ENCODE measurements at regions not wholly inside any gene's neighbourhood (a gene's known extent, or its start where the extent isn't known, plus 50 kb on each side); places are given as distances from the start of the nearest gene placed in this dataset.

DNA sequence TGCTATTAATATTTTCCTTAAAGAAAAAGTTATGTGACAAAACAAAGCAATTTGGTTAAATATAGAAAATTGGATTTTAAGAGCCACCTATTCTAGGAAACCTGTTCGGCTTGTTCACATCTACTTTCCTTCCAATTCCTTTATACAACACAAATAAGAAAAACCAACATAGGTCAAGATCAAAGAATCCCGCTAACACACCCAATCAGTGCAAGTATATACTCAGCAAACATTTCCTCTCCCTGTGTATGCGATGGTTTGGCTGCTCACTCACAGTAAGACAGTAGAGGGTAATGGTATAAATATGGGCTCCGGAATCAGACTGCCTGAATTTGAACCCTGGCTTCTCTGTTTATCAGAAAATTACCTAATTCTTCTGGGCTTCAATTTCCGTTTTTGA is 757.5 kb upstream of the ZNF608 start:
- no peaks in the 10 kb centered on the region for H3K27me3 Mint-ChIP-seq (ENCODE audit: low read depth)
- TF ChIP-seq, protein P1, sequence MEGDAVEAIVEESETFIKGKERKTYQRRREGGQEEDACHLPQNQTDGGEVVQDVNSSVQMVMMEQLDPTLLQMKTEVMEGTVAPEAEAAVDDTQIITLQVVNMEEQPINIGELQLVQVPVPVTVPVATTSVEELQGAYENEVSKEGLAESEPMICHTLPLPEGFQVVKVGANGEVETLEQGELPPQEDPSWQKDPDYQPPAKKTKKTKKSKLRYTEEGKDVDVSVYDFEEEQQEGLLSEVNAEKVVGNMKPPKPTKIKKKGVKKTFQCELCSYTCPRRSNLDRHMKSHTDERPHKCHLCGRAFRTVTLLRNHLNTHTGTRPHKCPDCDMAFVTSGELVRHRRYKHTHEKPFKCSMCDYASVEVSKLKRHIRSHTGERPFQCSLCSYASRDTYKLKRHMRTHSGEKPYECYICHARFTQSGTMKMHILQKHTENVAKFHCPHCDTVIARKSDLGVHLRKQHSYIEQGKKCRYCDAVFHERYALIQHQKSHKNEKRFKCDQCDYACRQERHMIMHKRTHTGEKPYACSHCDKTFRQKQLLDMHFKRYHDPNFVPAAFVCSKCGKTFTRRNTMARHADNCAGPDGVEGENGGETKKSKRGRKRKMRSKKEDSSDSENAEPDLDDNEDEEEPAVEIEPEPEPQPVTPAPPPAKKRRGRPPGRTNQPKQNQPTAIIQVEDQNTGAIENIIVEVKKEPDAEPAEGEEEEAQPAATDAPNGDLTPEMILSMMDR (conservative IDR thresholded peaks at IDR 0.05) = no peak
- H3K4me1 Mint-ChIP-seq = peaks cover 18% of the 10 kb centered on the region
- no peak for DNase-seq (ENCODE audit: low read depth, low spot score)
- H3K27ac Mint-ChIP-seq (ENCODE audit: unreplicated experiment) = no peak overlapping the region
- peaks cover 4% of the 10 kb centered on the region for H3K9me3 Mint-ChIP-seq
- no peaks in the 10 kb centered on the region for H3K36me3 Mint-ChIP-seq (ENCODE audit: low read depth)
- no peak overlapping the region for H3K4me3 Mint-ChIP-seq

DNA sequence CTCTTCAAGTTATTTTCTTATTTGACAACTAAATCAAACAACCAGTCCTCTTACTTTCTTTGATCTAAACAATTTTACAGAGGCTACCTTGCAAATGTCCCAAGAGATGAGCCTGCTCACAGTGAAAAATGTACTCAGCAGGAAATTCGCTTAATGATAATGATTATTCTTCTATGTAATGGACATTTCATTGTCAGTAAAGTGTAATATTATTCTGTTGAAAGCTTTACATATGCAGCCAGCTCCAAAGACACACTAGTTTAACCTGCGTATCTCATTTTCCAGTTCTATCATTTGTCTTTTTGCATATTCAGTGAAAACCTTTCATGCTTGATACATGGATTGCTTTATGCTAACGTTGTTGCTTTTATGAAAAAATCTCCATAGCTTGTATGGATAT is 758.7 kb upstream of the ZNF608 start:
- no peak overlapping the region for H3K4me3 Mint-ChIP-seq
- H3K9me3 Mint-ChIP-seq = peaks cover 5% of the 10 kb centered on the region
- H3K27me3 Mint-ChIP-seq (ENCODE audit: low read depth) = no peaks in the 10 kb centered on the region
- no peaks in the 10 kb centered on the region for H3K36me3 Mint-ChIP-seq (ENCODE audit: low read depth)
- DNase-seq (ENCODE audit: low read depth, low spot score) = no peak
- H3K27ac Mint-ChIP-seq (ENCODE audit: unreplicated experiment) = no peak overlapping the region
- H3K4me1 Mint-ChIP-seq = peaks cover 6% of the 10 kb centered on the region
- TF ChIP-seq, protein P1 (conservative IDR thresholded peaks at IDR 0.05) = no peak

- Mint-ChIP-seq H3K4me1 (no peaks in the 10 kb centered on the region), H3K27ac (ENCODE audit: unreplicated experiment) (no peak overlapping the region), H3K36me3 (ENCODE audit: low read depth) (no peaks in the 10 kb centered on the region), H3K4me3 (no peak overlapping the region), H3K27me3 (ENCODE audit: low read depth) (no peaks in the 10 kb centered on the region), H3K9me3 (peaks cover 5% of the 10 kb centered on the region)
- TF ChIP-seq, protein P1 (conservative IDR thresholded peaks at IDR 0.05) = no peak
- DNase-seq (ENCODE audit: low read depth, low spot score) = no peak
Measured at GRCh38 chr5:125506124-125506523, 759.7 kb upstream of the ZNF608 start.

DNA sequence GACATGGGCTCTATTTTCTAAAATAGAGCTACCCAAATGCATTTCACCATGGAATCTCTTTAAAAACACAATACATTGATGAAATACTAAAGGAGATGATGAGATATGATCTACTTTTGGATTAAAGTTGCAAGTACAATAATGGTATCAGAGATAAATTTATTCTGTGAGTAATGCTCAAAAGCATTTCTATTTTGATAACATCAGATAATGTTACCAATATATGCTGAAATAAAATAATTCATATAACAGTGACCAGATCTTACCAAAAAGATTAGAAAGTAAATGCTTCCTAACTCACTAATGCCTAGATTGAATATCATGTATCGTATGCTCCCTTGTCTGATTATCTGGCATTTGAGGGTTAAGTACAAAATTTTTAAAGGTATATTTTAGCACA is 761.8 kb upstream of the ZNF608 start:
- H3K9me3 Mint-ChIP-seq = peaks cover 5% of the 10 kb centered on the region
- DNase-seq (ENCODE audit: low read depth, low spot score) = no peak
- no peak overlapping the region for H3K4me3 Mint-ChIP-seq
- no peaks in the 10 kb centered on the region for H3K27me3 Mint-ChIP-seq (ENCODE audit: low read depth)
- no peaks in the 10 kb centered on the region for H3K36me3 Mint-ChIP-seq (ENCODE audit: low read depth)
- H3K4me1 Mint-ChIP-seq = no peaks in the 10 kb centered on the region
- H3K27ac Mint-ChIP-seq (ENCODE audit: unreplicated experiment) = no peak overlapping the region
- TF ChIP-seq, protein P1 (conservative IDR thresholded peaks at IDR 0.05) = no peak

DNA sequence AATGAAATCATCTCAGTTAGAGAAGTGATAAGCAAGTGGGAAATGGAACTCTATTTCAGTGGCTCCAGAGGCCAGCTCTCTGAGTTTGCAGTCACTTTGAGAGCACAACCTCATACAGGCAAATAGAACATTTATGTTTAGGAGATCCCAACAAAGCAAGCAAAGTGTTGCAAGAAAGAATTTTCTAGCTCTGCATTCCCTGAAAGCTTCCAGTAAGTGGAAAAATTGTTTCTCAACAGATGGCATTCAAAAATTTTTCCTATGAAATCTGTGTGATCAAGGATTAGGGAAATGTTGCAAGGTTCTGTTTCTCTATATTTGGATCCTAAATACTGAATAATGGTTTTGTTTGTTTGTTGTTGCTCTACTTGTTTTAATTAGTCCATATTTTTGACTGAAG is 764.2 kb upstream of the ZNF608 start:
- H3K36me3 Mint-ChIP-seq (ENCODE audit: low read depth) = no peaks in the 10 kb centered on the region
- no peak overlapping the region for H3K4me3 Mint-ChIP-seq
- no peaks in the 10 kb centered on the region for H3K4me1 Mint-ChIP-seq
- H3K27ac Mint-ChIP-seq (ENCODE audit: unreplicated experiment) = no peak overlapping the region
- H3K9me3 Mint-ChIP-seq = peaks cover 5% of the 10 kb centered on the region
- no peaks in the 10 kb centered on the region for H3K27me3 Mint-ChIP-seq (ENCODE audit: low read depth)
- TF ChIP-seq, protein P1 (conservative IDR thresholded peaks at IDR 0.05) = no peak
- no peak for DNase-seq (ENCODE audit: low read depth, low spot score)

All from neural crest cell (in vitro differentiated cells).